Calu3 (cell line): ENCODE measurements at regions not wholly inside any gene's neighbourhood (a gene's known extent, or its start where the extent isn't known, plus 50 kb on each side); places are given as distances from the start of the nearest gene placed in this dataset.
"Not testable (repeated sequence)": the region's sequence is repeated elsewhere in the genome, so short reads cannot be mapped to it uniquely, and the experiment has no call there.

Experiments
- BruUV-seq: library from RNA; stranded (reverse); fragments of 400-500 nt; replicated peaks from 2 replicates; lab custom pipeline; 2021; lab: Mats Ljungman, UMichigan
- CTCF ChIA-PET: fragments of 300-600 bp; sonication (Branson Sonifier 250); formaldehyde crosslinking; loops from one replicate; lab custom pipeline; 2022; ENCODE audit warnings: antibody characterized with exemption; lab: Charles Lee
- DNase-seq: peaks from one replicate; pipeline ENCODE4 v3.0.0; 2022
- H3K27ac Mint-ChIP-seq: one replicate; pipeline ENCODE4 v1.8.0; 2022; ENCODE audit warnings: mixed read lengths; ENCODE audit not compliant: unreplicated experiment
- H3K27me3 Mint-ChIP-seq: one replicate; pipeline ENCODE4 v1.8.0; 2022; ENCODE audit warnings: mixed read lengths; ENCODE audit not compliant: unreplicated experiment
- H3K36me3 Mint-ChIP-seq: one replicate; pipeline ENCODE4 v1.8.0; 2022; ENCODE audit warnings: mild to moderate bottlenecking, moderate library complexity, mixed read lengths; ENCODE audit not compliant: insufficient read depth, unreplicated experiment
- H3K4me1 Mint-ChIP-seq: one replicate; pipeline ENCODE4 v1.8.0; 2022; ENCODE audit warnings: mild to moderate bottlenecking, low read depth, mixed read lengths; ENCODE audit not compliant: unreplicated experiment
- H3K4me3 Mint-ChIP-seq: one replicate; pipeline ENCODE4 v1.8.0; 2022; ENCODE audit warnings: mild to moderate bottlenecking, low read depth, moderate library complexity, mixed read lengths; ENCODE audit not compliant: unreplicated experiment
- H3K9me3 Mint-ChIP-seq: one replicate; pipeline ENCODE4 v1.8.0; 2022; ENCODE audit warnings: low read depth, mixed read lengths; ENCODE audit not compliant: unreplicated experiment
- intact Hi-C: fragments of 100-400 bp; cut with micrococcal nuclease; formaldehyde crosslinking; loops from one replicate; pipeline ENCODE4 v1.10.0; 2022; ENCODE audit not compliant: unreplicated experiment
- TF ChIP-seq, protein P1 (sequence below): fragments of 200-600 bp; IDR thresholded peaks from one replicate; pipeline ENCODE4 v1.8.0; 2022; ENCODE audit warnings: antibody characterized with exemption; ENCODE audit not compliant: unreplicated experiment

GRCh38 chr13:31385540-31385939, 185.8 kb downstream of the B3GLCT start:
- DNase-seq = peak; percentile 9
- intact Hi-C loops = no loop called here
- H3K27ac Mint-ChIP-seq = no peak overlapping the region
- no peaks in the 10 kb centered on the region for H3K27me3 Mint-ChIP-seq
- CTCF ChIA-PET = no interaction called here
- H3K9me3 Mint-ChIP-seq = peaks cover 2% of the 10 kb centered on the region
- BruUV-seq = no TSS peak
- TF ChIP-seq, protein P1, sequence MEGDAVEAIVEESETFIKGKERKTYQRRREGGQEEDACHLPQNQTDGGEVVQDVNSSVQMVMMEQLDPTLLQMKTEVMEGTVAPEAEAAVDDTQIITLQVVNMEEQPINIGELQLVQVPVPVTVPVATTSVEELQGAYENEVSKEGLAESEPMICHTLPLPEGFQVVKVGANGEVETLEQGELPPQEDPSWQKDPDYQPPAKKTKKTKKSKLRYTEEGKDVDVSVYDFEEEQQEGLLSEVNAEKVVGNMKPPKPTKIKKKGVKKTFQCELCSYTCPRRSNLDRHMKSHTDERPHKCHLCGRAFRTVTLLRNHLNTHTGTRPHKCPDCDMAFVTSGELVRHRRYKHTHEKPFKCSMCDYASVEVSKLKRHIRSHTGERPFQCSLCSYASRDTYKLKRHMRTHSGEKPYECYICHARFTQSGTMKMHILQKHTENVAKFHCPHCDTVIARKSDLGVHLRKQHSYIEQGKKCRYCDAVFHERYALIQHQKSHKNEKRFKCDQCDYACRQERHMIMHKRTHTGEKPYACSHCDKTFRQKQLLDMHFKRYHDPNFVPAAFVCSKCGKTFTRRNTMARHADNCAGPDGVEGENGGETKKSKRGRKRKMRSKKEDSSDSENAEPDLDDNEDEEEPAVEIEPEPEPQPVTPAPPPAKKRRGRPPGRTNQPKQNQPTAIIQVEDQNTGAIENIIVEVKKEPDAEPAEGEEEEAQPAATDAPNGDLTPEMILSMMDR = no peak
- H3K36me3 Mint-ChIP-seq = no peaks in the 10 kb centered on the region
- peaks cover 9% of the 10 kb centered on the region for H3K4me1 Mint-ChIP-seq
- no peak overlapping the region for H3K4me3 Mint-ChIP-seq

- no TSS peak for BruUV-seq
- no peaks in the 10 kb centered on the region for H3K36me3 Mint-ChIP-seq
- intact Hi-C loops = no loop called here
- H3K27ac Mint-ChIP-seq = no peak overlapping the region
- no peak for DNase-seq
- no peaks in the 10 kb centered on the region for H3K4me1 Mint-ChIP-seq
- no peaks in the 10 kb centered on the region for H3K27me3 Mint-ChIP-seq
- H3K4me3 Mint-ChIP-seq = no peak overlapping the region
- CTCF ChIA-PET = no interaction called here
- no peaks in the 10 kb centered on the region for H3K9me3 Mint-ChIP-seq
- TF ChIP-seq, protein P1 = no peak
Measured at GRCh38 chr13:31394506-31394905, 194.7 kb downstream of the B3GLCT start.

DNA sequence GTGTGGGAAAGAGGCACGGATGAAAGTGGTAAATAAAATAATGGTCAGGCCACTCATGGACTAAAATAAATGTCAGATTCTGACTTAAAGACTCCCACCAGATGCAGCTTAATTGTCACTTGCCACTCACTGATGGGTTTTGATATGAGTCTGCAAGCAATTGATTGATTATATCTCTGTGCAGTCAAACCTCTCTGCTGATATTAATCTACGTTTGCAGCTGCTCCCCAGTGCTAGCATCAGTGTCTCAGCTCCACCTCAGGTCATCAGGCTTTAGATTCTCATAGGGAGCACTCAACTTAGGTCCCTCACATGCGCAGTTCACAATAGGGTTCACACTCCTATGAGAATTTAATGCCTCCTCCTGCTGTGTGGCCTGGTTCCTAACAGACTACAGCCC, 195.3 kb downstream of the B3GLCT start:
- Mint-ChIP-seq H3K9me3 (peaks cover 2% of the 10 kb centered on the region), H3K27me3 (no peaks in the 10 kb centered on the region), H3K36me3 (no peaks in the 10 kb centered on the region), H3K27ac (no peak overlapping the region), H3K4me3 (no peak overlapping the region), H3K4me1 (no peaks in the 10 kb centered on the region)
- CTCF ChIA-PET = no interaction called here
- BruUV-seq = no TSS peak
- intact Hi-C loops = no loop called here
- no peak for DNase-seq
- TF ChIP-seq, protein P1 = no peak

- DNase-seq = no peak
- peaks cover 2% of the 10 kb centered on the region for H3K9me3 Mint-ChIP-seq
- no TSS peak for BruUV-seq
- TF ChIP-seq, protein P1 = no peak
- no peaks in the 10 kb centered on the region for H3K36me3 Mint-ChIP-seq
- no peak overlapping the region for H3K27ac Mint-ChIP-seq
- CTCF ChIA-PET = no interaction called here
- H3K4me3 Mint-ChIP-seq = no peak overlapping the region
- intact Hi-C loops = no loop called here
- no peaks in the 10 kb centered on the region for H3K27me3 Mint-ChIP-seq
- H3K4me1 Mint-ChIP-seq = no peaks in the 10 kb centered on the region
Measured at GRCh38 chr13:31399690-31400089, 199.9 kb downstream of the B3GLCT start.

GRCh38 chr13:31403711-31404110, 203.9 kb downstream of the B3GLCT start:
- intact Hi-C loops, H3K4me3 Mint-ChIP-seq, H3K27ac Mint-ChIP-seq, H3K36me3 Mint-ChIP-seq, BruUV-seq, DNase-seq, H3K4me1 Mint-ChIP-seq, CTCF ChIA-PET, H3K9me3 Mint-ChIP-seq, H3K27me3 Mint-ChIP-seq: not testable (repeated sequence)
